Prostate gland (tissue), 2 donors: ENCODE measurements at regions not wholly inside any gene's neighbourhood (a gene's known extent, or its start where the extent isn't known, plus 50 kb on each side); places are given as distances from the start of the nearest gene placed in this dataset.

Experiments
- DNase-seq: peaks from one replicate; pipeline ENCODE4 v3.0.0-alpha.2; 2019; ENCODE audit warnings: low spot score
- H3K27ac ChIP-seq, 2 donors: fragments of 200-600 bp; sonication (generic); 2 replicates each; pipeline ENCODE4 v1.5.1; 2017 to 2019
- H3K27me3 ChIP-seq: fragments of 200-600 bp; sonication (generic); replicated peaks from 2 replicates; pipeline ENCODE4 v1.5.1; 2019; ENCODE audit not compliant: insufficient read depth
- H3K36me3 ChIP-seq, 2 donors: fragments of 200-600 bp; sonication (generic); 1 replicate in 1 of 2; 2 replicates in 1 of 2; pipeline versions ENCODE4 v1.5.1 to v1.8.1; 2017 to 2019
- H3K4me1 ChIP-seq: fragments of 200-600 bp; sonication (generic); replicated peaks from 2 replicates; pipeline ENCODE4 v1.5.1; 2019
- H3K4me3 ChIP-seq, 2 donors: fragments of 200-600 bp; sonication (generic); 2 replicates each; pipeline ENCODE4 v1.5.1; 2017 to 2019
- H3K9me3 ChIP-seq: fragments of 200-600 bp; sonication (generic); 2 replicates; pipeline ENCODE4 v1.5.1; 2017
- POLR2A ChIP-seq: fragments of 450-650 bp; IDR thresholded peaks from one replicate; pipeline ENCODE4 v1.6.1; 2016; ENCODE audit warnings: antibody characterized with exemption, mild to moderate bottlenecking
- POLR2AphosphoS5 ChIP-seq: sonication (generic); formaldehyde crosslinking; IDR thresholded peaks from one replicate; pipeline ENCODE4 v1.6.1; 2017; ENCODE audit warnings: antibody characterized with exemption
- WGBS: methylation state at CpG from one replicate; pipeline ENCODE4 v1.1.5; 2018; 5-methylcytosine and 5-hydroxymethylcytosine counted together
- intact Hi-C: fragments of 100-400 bp; cut with DNase I; formaldehyde crosslinking; loops from one replicate; pipeline ENCODE4 v1.14.2; 2022
- TF ChIP-seq, protein P1 (sequence below), 4 experiments: fragments of 200-600 bp in 2 of 4; fragments of 450-650 bp in 2 of 4; sonication (generic) in 2 of 4; IDR thresholded peaks; 1 replicate in 3 of 4; 2 replicates in 1 of 4; pipeline ENCODE4 v1.5.1; 2016 to 2019; ENCODE audit warnings: antibody characterized with exemption in 4 of 4, mild to moderate bottlenecking in 2 of 4, moderate library complexity in 2 of 4

DNA sequence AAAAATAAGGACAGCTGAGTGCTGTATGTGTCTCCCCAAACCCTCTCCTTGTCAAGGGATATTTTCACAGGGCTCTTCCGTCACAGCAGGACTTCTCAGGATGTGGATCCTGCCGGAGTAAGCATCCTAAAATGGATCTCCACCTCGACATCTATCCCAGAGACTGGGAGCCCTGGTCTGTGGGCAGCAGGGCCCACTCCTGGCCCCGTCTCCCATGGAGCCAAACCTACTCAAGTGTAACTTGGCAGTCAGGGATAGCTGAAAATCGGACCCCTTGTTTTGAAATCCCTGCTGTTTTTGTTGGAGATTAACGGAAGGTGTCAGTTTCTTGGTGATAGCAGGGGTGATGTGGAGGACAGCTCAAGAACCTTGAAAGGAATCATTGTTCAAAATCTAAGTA, 109.0 kb upstream of the TWIST2 start:
- 82% methylated on average over 6 of the region's 6 CpGs for WGBS

DNA sequence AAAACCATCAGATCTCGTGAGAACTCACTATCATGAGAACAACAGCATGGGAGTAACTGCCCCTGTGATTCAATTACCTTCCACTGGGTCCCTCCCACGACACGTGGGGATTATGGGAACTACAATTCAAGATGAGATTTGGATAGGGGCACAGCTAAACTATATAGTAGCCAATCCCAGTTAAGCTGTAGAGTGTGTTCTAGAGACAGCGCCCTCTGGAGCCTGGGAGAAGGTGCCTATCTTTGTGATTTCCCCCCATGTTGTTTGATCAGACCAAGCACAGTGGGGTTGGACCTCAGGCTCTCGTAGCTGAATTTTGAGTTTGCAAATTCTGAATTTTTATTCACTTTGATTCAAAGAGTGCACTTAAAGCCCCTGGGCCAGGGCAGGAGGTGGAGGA, 108.2 kb upstream of the TWIST2 start:
- H3K27ac ChIP-seq: no peak overlapping the region
- H3K4me3 ChIP-seq: no peak overlapping the region
- DNase-seq: no peak
- intact Hi-C loops: no loop called here
- no peaks in the 10 kb centered on the region for H3K4me1 ChIP-seq
- H3K36me3 ChIP-seq: no peaks in the 10 kb centered on the region
- TF ChIP-seq POLR2AphosphoS5 (no peak), POLR2A (no peak)
- TF ChIP-seq, protein P1, sequence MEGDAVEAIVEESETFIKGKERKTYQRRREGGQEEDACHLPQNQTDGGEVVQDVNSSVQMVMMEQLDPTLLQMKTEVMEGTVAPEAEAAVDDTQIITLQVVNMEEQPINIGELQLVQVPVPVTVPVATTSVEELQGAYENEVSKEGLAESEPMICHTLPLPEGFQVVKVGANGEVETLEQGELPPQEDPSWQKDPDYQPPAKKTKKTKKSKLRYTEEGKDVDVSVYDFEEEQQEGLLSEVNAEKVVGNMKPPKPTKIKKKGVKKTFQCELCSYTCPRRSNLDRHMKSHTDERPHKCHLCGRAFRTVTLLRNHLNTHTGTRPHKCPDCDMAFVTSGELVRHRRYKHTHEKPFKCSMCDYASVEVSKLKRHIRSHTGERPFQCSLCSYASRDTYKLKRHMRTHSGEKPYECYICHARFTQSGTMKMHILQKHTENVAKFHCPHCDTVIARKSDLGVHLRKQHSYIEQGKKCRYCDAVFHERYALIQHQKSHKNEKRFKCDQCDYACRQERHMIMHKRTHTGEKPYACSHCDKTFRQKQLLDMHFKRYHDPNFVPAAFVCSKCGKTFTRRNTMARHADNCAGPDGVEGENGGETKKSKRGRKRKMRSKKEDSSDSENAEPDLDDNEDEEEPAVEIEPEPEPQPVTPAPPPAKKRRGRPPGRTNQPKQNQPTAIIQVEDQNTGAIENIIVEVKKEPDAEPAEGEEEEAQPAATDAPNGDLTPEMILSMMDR (IDR thresholded peaks at IDR 0.05): no peak
- 72% methylated on average over 5 of the region's 5 CpGs for WGBS
- H3K9me3 ChIP-seq: no peaks in the 10 kb centered on the region
- H3K27me3 ChIP-seq: no peaks in the 10 kb centered on the region

More for the DNA sequence above, 109.0 kb upstream of the TWIST2 start:
- intact Hi-C loops: no loop called here
- Histone ChIP-seq H3K9me3 (no peaks in the 10 kb centered on the region), H3K27ac (no peak overlapping the region), H3K4me1 (no peaks in the 10 kb centered on the region), H3K27me3 (no peaks in the 10 kb centered on the region), H3K36me3 (no peaks in the 10 kb centered on the region), H3K4me3 (no peak overlapping the region)
- DNase-seq: no peak
- TF ChIP-seq, protein P1 (IDR thresholded peaks at IDR 0.05): no peak
- TF ChIP-seq POLR2AphosphoS5 (no peak), POLR2A (no peak)

DNA sequence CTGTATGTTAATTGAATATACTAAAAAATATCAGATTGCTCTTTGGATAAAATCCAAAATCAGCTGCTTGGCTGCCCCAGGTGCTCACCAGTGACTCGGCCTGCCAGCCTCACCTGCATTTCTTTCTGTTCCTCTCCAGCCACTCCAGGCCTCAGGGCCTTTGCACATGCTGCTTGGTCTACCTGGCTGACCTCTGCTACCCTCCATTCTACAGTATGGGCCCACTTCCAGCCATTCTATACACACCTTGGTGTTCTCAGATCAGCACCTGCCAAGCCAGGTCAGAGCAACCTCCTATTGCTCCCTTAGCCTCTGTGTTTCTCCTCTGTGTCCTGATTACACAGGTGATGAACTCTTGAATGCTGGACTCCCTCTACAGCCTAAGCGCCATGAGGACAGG, 106.6 kb upstream of the TWIST2 start:
- Histone ChIP-seq H3K9me3 (no peaks in the 10 kb centered on the region), H3K27ac (no peak overlapping the region), H3K36me3 (no peaks in the 10 kb centered on the region), H3K27me3 (no peaks in the 10 kb centered on the region), H3K4me1 (no peaks in the 10 kb centered on the region), H3K4me3 (no peak overlapping the region)
- DNase-seq: no peak
- WGBS: 86% methylated on average over 2 of the region's 2 CpGs
- TF ChIP-seq POLR2A (no peak), POLR2AphosphoS5 (no peak)
- TF ChIP-seq, protein P1 (IDR thresholded peaks at IDR 0.05): no peak
- intact Hi-C loops: no loop called here

DNA sequence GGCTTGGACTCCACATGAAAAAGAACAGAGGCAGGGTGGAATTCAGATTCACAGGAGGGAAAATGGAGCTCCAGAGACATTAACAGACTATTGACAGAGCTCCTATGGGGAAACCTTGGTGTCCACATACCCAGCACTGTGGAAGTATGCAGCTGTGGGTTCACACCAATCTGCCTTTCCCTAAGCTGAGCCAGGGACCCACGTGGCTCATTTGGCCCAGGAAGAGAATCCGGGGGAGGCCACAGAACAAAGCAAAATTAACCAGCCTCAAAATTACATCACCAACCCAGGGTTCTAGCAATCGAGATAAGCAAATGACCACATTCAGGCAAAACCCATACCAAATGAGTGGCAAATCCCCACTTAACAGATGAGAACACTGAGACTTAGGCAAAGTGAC, 105.8 kb upstream of the TWIST2 start:
- H3K9me3 ChIP-seq: no peaks in the 10 kb centered on the region
- H3K27me3 ChIP-seq: no peaks in the 10 kb centered on the region
- H3K4me1 ChIP-seq: no peaks in the 10 kb centered on the region
- DNase-seq: no peak
- no peak overlapping the region for H3K27ac ChIP-seq
- no peak for TF ChIP-seq POLR2AphosphoS5
- no peaks in the 10 kb centered on the region for H3K36me3 ChIP-seq
- H3K4me3 ChIP-seq: no peak overlapping the region
- intact Hi-C loops: no loop called here
- WGBS: 80% methylated on average over 3 of the region's 3 CpGs

DNA sequence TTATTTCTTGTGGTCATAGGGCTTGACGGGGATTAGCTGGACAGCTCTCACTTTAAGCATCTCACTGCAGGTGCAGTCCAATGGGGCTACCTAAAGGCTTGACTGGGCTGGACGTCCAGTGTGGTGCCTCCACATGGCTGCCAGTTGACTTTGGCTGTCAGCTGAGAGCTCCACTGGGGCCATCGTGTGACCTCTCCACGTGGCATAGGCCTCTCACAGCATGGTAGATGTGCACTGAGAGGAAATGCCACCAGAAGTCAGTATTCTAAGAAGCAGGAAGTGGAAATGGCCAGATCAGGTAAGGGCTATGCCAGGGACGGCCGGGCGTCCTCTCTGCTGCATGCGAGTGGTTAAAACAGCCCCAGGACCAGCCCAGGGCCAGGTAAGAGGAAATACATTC, 105.2 kb upstream of the TWIST2 start:
- WGBS: 81% methylated on average over 8 of the region's 8 CpGs
- no peaks in the 10 kb centered on the region for H3K4me1 ChIP-seq
- DNase-seq: no peak

More for the DNA sequence above, 105.2 kb upstream of the TWIST2 start:
- intact Hi-C loops: no loop called here
- no peak for TF ChIP-seq POLR2A
- TF ChIP-seq, protein P1 (IDR thresholded peaks at IDR 0.05): no peak
- no peak for TF ChIP-seq POLR2AphosphoS5
- Histone ChIP-seq H3K27ac (no peak overlapping the region), H3K4me3 (no peak overlapping the region), H3K27me3 (no peaks in the 10 kb centered on the region), H3K36me3 (no peaks in the 10 kb centered on the region), H3K9me3 (no peaks in the 10 kb centered on the region)
